Daoy (cell line): ENCODE measurements at regions not wholly inside any gene's neighbourhood (a gene's known extent, or its start where the extent isn't known, plus 50 kb on each side); places are given as distances from the start of the nearest gene placed in this dataset.
"Not testable (repeated sequence)": the region's sequence is repeated elsewhere in the genome, so short reads cannot be mapped to it uniquely, and the experiment has no call there.

Experiments used
- DNase-seq: peaks from one replicate; pipeline ENCODE4 v3.0.0-alpha.2; 2015; ENCODE audit warnings: low read depth

DNA sequence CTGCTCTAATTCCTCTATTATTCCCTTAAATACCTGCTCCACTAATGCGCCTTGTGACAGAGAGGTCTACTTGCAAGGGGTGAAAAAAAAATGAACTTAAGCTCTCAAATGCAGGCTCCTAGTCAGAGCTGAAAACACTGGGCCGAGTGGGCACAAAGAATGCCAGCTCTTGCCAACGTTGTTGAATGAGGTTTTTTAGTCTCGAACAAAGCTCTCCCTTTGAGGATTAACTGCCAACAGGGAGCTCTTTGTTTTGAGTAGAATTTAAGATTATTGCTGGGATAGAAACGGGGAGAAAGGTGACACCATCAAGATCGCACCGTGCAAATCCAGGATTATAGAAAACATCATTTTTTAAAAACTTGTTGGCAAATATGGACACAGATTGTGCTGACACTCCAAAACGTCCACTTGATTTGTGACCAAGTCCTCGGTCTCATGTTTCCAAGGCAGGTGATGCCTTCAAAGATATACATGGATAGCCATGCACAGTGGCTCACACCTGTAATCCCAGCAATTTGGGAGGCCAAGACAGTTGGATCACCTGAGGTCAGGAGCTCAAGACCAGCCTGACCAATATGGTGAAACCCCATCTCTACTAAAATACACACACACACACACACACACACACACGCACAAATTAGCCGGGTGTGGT, 163.2 kb downstream of the BMP7 start:
- DNase-seq, result no peak

DNA sequence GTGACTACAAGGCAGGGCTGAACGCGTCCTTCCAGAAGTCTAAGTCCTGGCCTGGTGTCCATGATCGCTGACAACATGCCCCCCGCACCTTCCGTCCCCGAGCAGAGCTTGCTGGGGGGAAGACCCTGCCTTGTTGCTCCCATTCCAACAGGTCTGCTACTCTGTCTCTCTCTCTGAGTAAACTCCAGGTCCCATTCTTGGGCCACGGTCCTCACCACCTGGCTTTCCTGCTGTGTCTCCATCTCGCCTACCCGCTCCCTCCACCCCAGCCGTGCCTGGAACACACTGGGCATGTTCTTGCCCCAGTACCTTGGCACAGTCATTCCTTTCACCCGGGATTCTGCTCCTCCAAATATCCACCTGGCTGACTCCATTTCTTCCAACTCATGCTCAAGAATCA, 162.3 kb downstream of the BMP7 start:
- no peak for DNase-seq

DNA sequence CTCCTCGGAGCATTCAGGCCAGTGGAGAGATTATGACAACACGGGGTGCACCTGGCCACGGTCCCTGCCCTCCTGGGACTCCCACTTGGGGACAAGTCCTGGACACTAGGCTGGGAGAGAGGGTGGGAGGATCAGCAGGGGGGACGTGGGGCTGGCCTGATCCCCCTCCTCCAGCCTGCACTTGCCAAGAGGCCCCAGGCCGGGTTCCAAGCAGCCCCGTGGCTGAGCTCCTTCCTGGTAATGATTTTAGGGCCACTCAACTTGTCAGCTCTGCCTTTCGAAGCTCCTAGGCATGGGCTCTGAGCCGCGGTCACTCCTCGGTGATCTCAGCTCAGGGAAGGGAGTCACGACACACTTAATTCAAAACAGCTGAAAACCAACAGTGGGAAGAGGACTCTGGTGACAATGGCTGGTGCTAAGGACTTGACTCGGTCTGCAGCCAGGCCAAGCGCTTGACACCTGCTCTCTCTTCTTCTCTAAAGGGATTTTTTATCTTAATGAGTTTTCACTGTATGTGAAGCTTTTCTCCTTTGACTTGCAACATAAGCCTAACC, 161.7 kb downstream of the BMP7 start:
- no peak for DNase-seq

DNA sequence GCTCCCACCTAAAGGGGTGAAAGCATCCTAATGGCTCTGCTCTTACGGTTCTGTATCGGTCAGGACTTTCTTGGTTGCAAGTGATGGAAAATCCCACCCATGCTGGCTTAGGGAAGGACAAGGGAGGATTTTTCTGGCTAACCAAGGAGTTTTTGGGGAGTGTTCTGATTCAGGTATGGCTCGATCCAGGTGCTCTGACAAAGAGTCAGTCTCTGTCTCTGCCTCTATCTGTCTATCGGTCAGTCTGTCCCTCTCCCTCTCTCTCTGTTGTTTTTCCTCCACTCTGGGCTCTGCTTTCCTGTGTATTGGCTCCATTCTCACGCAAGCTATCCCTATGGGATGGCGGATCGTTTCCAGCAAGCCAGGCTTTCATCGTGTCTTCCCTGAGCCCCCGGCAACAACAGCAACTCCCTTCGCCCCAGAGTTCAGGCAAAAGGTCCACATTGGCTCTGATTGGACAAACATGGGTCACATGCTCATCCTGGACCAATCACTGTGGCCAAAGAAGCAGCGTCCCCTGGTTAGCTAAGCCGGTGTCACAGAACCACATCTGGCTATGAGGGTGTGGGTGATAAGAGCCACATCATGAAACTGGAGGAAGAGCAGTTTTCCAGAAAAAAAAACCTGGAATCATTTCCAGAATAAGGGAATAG, 160.3 kb downstream of the BMP7 start:
- peak; percentile 22 for DNase-seq

DNA sequence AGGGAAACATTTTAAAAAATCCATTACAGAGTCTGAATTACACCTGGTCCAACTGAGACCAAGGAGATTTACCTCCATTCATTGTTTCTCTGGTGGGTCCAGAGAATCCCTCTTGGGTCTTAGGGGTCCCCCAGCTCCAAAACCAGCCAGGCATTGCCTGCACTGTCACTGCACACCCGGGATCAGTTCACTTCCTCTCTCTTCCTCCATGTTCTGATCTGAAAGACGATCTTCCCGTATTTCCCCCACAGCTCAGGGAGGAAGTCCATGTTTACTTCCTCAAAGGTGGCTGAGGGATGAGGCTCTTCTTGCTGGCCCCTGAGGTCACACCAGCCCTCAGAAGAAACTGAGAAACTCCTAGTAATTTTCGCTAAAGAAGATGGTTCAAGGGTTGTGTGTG, 159.7 kb downstream of the BMP7 start:
- DNase-seq, result no peak

DNA sequence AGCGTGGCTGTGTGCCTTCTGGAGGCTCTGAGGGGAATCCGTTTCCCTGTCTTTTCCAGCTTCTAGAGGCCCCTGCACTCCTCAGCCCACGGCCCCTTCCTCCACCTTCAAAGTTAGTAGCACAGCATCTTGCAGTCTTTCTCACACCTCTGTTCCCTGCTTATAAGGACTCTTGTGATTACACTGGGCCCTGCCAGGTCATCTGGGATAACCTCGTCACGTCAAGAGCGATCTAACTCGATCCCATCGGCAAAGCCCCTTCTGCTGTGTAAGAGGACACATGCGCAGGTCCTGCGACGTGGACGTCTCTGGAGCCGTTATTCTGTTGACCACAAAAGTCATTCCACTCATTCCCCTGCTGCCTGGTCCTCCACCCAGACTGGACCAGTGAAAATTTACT, 159.2 kb downstream of the BMP7 start:
- no peak for DNase-seq

DNA sequence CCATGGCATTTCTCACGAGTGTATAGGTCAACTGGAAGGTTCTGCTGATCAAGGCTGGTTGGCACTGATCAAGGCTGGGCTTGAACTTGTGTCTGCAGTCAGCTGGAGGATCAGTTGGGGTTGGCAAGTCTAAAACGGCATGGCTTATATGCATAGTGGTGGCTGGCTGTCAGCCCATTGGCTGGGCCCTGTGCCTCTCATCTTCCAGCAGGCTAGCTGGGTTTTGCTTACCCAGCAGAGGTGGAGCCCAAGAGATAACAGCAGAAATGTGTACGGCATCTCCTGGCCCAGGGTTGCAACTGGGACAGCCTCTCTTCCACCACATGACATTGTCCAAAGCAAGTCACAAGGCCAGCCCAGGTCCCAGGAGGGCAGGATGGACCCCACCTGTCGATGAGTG, 158.2 kb downstream of the BMP7 start:
- no peak for DNase-seq

DNA sequence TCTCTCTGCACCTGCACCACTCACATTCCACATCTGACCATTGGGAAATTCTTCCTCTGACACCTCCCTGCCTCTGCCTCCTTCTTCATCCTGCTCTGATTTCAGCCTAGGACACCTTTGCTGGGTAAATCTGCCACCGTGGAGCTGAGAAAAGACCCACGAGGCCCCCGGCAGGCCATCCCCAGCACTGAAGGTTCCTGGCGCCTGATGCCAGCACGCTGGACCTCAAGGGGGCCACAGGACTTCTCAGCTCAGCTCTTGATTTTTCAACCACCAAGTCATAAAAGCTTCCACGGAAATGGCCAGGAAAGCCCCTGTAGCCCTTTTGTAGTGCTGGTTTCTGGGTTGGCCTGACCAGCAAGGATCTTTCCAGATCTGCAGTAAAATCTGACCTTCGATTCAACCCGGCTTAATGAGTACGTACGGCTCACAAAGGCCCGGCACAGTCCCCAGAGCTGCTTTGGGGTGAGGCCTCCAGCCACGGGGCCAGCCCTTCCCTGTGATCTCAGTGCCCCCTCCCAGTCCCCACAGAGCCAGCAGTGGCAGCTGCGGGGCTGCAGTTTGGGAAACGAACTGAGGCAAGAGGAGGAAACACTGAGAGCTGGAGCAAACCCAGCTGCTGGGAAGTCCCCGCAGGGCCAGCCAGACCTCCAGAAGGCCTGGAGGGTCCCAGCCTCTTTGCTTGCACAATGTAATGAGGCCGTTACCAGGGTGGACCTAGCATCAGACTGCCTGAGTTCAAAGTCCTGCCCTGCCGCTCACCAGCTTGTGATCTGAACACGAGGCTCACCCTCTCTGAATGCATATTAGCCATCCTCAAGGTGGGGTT, 157.5 kb downstream of the BMP7 start:
- no peak for DNase-seq

DNA sequence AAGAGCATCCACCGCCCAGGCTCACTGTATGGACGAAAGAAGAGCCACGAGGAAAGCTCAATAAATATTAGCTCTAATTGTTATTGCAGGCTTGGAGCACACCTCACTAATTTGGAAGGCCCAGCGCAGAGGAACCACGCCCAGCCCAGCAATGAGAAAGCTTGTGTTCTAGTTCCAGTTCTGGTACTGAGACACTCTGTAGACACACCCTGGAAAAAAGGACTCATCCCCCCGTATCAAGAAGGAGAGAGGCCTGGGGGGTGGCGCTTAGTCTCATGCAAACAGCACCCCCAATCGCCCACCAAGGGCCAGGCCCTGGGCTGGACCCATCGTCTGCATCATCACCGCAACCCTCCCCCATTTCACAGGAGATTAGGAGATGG, 156.9 kb downstream of the BMP7 start:
- no peak for DNase-seq

DNA sequence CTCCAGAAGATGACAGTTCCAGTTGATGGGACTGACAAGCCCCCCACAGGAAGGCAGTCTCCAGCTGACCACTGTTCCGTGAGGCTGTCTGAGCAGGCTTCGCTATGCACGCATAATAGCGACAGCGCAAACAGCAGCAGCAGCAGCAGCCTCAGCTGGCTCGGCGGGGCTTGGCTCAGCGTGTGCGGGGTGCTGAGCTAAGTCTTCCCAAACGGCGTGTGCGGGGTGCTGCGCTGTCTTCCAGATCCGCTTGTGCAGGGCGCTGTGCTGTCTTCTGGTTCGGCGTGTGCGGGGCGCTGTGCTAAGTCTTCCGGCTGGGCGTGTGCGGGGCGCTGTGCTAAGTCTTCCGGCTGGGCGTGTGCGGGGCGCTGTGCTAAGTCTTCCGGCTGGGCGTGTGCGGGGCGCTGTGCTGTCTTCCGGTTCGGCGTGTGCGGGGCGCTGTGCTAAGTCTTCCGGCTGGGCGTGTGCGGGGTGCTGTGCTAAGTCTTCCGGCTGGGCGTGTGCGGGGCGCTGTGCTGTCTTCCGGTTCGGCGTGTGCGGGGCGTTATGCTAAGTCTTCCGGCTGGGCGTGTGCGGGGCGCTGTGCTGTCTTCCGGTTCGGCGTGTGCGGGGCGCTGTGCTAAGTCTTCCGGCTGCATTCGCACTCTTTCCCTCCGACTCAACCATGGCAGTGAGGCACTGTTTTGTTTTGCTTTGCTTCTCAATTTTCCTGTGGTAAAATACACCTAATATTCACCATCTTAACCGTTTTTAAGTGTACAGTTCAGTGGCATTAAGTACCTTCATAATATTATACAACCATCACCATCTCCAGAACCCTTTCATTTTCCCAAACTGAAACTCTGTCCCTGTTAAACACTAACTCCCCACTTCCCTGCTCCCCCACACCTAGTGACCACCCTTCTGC, 156.1 kb downstream of the BMP7 start:
- DNase-seq, result not testable (repeated sequence)

DNA sequence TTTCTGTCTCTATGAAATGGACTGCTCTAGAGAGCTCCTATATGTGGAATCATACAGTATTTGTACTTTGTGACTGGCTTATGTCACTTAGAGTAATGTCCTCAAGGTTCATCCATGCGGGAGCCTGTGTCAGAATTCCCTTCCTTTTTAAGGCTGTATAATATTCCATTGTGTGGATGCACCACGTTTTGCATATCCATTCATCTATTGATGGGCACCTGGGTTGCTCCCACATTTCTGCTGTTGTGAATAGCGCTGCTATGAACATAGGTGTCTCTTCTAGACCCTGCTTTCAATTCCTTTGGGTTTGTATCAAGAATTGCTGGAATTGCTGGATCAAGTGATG, 155.4 kb downstream of the BMP7 start:
- no peak for DNase-seq

DNA sequence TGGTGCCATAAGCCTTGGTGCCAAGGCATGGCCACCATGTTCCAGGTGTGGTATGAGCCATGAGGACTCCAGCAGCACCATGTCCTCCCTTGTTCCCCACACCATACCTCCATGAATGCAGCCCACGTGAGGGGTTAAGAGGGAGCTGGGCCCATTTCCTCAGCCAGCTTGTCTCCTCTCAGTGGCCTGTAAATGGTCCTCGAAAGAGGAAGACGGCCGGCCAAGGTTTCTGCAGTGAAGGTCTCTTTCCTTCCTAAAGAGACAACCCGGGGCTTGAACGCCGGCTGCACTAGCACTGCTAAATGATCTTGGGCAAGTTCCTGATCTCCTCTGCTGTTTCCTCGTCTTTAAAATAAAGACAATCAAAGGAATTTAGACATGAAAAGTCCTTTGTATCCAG, 154.0 kb downstream of the BMP7 start:
- no peak for DNase-seq

DNA sequence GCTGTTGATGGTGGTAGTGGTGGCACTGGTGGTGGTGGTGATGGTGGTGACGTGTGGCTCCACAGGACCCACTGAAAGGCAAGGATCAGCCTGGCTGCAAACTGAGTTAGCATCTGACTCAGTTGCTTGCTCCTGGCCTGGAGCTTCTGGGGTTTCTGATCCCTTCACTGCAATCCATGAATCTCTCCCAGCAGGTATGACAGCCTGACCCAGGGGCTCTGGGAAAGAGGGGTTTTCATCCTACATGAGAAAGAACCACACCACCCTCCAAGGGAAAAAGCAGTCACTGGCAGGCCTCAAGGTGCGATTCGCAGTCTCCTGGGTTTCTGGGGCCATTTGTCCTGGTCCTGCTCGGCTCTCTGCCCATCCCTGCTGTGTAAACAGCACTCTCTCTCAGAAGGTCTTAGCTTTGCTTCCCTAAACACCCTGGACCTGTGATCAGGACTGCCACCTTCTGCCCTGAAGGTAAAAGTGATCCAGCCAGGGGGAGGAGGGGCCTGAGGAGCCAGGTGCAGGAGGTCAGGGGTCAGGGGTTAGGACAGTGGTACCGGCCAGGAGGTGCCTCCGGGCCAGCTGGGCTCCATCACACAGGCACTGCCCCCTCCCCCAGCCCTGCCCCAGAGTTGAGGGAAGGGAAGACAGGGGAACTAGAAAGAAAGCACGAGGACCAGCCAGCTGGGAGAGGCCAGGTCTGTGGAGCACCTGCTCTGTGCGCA, 152.0 kb downstream of the BMP7 start:
- DNase-seq, result no peak

DNA sequence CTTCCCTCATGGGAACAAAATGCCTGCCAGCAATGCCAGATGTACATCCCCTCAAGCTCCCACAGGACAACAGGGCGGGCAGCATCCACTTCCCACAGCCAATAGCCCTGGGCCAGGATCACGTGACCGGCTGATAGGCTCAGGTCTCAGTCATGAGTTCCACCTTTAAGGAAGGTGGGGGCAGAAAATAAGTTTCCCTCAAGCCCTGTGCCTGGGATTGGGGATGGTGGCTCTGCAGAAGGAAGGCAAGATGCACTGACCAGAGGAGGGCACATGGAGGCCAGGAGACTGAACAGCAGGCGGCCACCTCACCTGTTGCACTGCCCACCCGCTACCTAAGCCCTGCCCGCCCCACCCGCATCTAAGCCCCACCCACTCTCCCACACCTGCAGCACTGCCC, 149.1 kb downstream of the BMP7 start:
- DNase-seq, result no peak

DNA sequence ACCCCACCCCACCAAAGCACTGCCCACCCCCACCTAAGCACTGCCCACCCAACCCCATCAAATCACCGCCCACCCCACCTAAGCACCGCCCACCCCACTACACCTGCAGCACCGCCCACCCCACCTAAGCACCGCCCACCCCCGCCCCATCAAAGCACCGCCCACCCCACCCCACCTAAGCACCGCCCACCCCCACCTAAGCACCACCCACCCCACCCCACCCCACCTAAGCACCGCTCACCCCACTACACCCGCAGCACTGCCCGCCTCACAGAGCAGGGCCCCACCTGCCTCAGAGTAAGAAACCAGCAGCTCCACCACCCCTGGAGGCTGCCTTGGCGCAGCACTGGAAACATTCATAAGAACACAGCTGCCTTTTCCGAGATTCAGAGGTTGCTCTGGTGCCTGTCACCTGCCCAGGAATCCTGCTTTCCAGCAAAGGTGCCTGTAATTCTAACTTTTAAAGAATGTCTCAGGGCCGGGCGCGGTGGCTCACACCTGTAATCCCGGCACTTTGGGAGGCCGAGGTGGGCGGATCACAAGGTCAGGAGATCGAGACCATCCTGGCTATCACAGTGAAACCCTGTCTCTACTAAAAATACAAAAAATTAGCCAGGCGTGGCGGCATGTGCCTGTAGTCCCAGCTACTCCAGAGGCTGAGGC, 148.2 kb downstream of the BMP7 start:
- no peak for DNase-seq
